ENCODE measurements at regions not wholly inside any gene's neighbourhood (a gene's known extent, or its start where the extent isn't known, plus 50 kb on each side); places are given as distances from the start of the nearest gene placed in this dataset.

- Histone ChIP-seq H3K4me1 (ENCODE audit: control insufficient read depth in 1 of 2, insufficient read depth in 2 of 2, low read depth in 1 of 2, low read length in 1 of 2) (no peaks in the 10 kb centered on the region), H3K79me2 (ENCODE audit: insufficient read depth) (no peaks in the 10 kb centered on the region), H3F3A (replicated peaks; ENCODE audit: insufficient read depth) (no peaks in the 10 kb centered on the region), H3K36me3 (replicated peaks in 1 of 2; ENCODE audit: control insufficient read depth in 1 of 2, insufficient read depth in 2 of 2, low read length in 1 of 2) (no peaks in the 10 kb centered on the region), H2AFZ (ENCODE audit: low read depth) (peak overlapping the region; percentile 45; the same call in 1 of the 2 replicates), H3K9me3 (no peaks in the 10 kb centered on the region), H3K4me2 (no peak overlapping the region), H3K9ac (no peak overlapping the region), H3K4me3 (ENCODE audit: low read depth in 2 of 2, low read length in 1 of 2) (no peak overlapping the region), H3K27me3 (ENCODE audit: insufficient read depth) (no peaks in the 10 kb centered on the region; the same call in 1 of the 2 replicates), H3K27ac (ENCODE audit: low read depth in 2 of 2, low read length in 1 of 2) (no peak overlapping the region), H4K20me1 (ENCODE audit: insufficient read depth) (no peaks in the 10 kb centered on the region), H3K9me2 (no peaks in the 10 kb centered on the region)
- no peak for DNase-seq
- TF ChIP-seq TEAD4 (IDR thresholded peaks at IDR 0.05; ENCODE audit: borderline replicate concordance, insufficient read depth) (no peak), JUND (IDR thresholded peaks at IDR 0.05) (no peak), FOSL2 (IDR thresholded peaks at IDR 0.05; ENCODE audit: borderline replicate concordance, low read depth) (no peak), NRF1 (IDR thresholded peaks at IDR 0.05; ENCODE audit: low read depth, low read length) (no peak)
- ChIA-PET CTCF (no interaction called here), POLR2A (no interaction called here)
- 38% methylated on average over 4 of the region's 4 CpGs for WGBS (ENCODE audit: low lambda C conversion rate)
Measured at GRCh38 chrX:150298841-150299551, 64.1 kb upstream of the MAMLD1 start.

- H3K79me2 ChIP-seq (ENCODE audit: insufficient read depth): no peaks in the 10 kb centered on the region
Measured at GRCh38 chrX:150299579-150299978, 63.5 kb upstream of the MAMLD1 start.

More at GRCh38 chrX:150299579-150299978, 63.5 kb upstream of the MAMLD1 start:
- H3K36me3 ChIP-seq (replicated peaks in 1 of 2; ENCODE audit: control insufficient read depth in 1 of 2, insufficient read depth in 2 of 2, low read length in 1 of 2): no peaks in the 10 kb centered on the region
- no peak overlapping the region for H3K4me2 ChIP-seq
- DNase-seq: no peak
- H4K20me1 ChIP-seq (ENCODE audit: insufficient read depth): no peaks in the 10 kb centered on the region
- POLR2A ChIA-PET: no interaction called here
- H3K4me3 ChIP-seq (ENCODE audit: low read depth in 2 of 2, low read length in 1 of 2): no peak overlapping the region
- no peaks in the 10 kb centered on the region for H3K9me2 ChIP-seq
- H3K9me3 ChIP-seq: no peaks in the 10 kb centered on the region
- no peaks in the 10 kb centered on the region for H3K4me1 ChIP-seq (ENCODE audit: control insufficient read depth in 1 of 2, insufficient read depth in 2 of 2, low read depth in 1 of 2, low read length in 1 of 2)
- H3F3A ChIP-seq (replicated peaks; ENCODE audit: insufficient read depth): no peaks in the 10 kb centered on the region
- H3K27ac ChIP-seq (ENCODE audit: low read depth in 2 of 2, low read length in 1 of 2): no peak overlapping the region
- no peak overlapping the region for H3K9ac ChIP-seq
- CTCF ChIA-PET: interaction anchor here (0.8 kb wide), 1 partner anchor 11 kb away, joined by 4 read pairs; no protein-coding TSS in a partner anchor
- H2AFZ ChIP-seq (ENCODE audit: low read depth): no peak overlapping the region
- no peaks in the 10 kb centered on the region; the same call in 1 of the 2 replicates for H3K27me3 ChIP-seq (ENCODE audit: insufficient read depth)
- no peak for TF ChIP-seq CTCF (IDR thresholded peaks at IDR 0.05)
- TF ChIP-seq RAD21 (IDR thresholded peaks at IDR 0.05; ENCODE audit: low read length): no peak
- no peak for TF ChIP-seq USF2 (IDR thresholded peaks at IDR 0.05; ENCODE audit: borderline replicate concordance, low read depth, low read length)
- TF ChIP-seq MAX (IDR thresholded peaks at IDR 0.05; ENCODE audit: low read depth): no peak
- no peak for TF ChIP-seq FOXJ3 (CRISPR knock-in tag; IDR thresholded peaks at IDR 0.05)
- TF ChIP-seq, protein P1, sequence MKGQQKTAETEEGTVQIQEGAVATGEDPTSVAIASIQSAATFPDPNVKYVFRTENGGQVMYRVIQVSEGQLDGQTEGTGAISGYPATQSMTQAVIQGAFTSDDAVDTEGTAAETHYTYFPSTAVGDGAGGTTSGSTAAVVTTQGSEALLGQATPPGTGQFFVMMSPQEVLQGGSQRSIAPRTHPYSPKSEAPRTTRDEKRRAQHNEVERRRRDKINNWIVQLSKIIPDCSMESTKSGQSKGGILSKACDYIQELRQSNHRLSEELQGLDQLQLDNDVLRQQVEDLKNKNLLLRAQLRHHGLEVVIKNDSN (IDR thresholded peaks at IDR 0.05; ENCODE audit: borderline replicate concordance, low read depth): no peak
- TF ChIP-seq PBX3 (IDR thresholded peaks at IDR 0.05): no peak
- no peak for TF ChIP-seq POLR2AphosphoS5 (IDR thresholded peaks at IDR 0.05; ENCODE audit: low read depth, low read length)
- no peak for TF ChIP-seq FOSL2 (IDR thresholded peaks at IDR 0.05; ENCODE audit: borderline replicate concordance, low read depth)
- TF ChIP-seq NRF1 (IDR thresholded peaks at IDR 0.05; ENCODE audit: low read depth, low read length): no peak
- TF ChIP-seq ELF1 (IDR thresholded peaks at IDR 0.05): no peak
- TF ChIP-seq, protein P2, sequence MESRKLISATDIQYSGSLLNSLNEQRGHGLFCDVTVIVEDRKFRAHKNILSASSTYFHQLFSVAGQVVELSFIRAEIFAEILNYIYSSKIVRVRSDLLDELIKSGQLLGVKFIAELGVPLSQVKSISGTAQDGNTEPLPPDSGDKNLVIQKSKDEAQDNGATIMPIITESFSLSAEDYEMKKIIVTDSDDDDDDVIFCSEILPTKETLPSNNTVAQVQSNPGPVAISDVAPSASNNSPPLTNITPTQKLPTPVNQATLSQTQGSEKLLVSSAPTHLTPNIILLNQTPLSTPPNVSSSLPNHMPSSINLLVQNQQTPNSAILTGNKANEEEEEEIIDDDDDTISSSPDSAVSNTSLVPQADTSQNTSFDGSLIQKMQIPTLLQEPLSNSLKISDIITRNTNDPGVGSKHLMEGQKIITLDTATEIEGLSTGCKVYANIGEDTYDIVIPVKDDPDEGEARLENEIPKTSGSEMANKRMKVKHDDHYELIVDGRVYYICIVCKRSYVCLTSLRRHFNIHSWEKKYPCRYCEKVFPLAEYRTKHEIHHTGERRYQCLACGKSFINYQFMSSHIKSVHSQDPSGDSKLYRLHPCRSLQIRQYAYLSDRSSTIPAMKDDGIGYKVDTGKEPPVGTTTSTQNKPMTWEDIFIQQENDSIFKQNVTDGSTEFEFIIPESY (IDR thresholded peaks at IDR 0.05; ENCODE audit: borderline replicate concordance, low read depth): no peak
